Erythroblast (primary cell): ENCODE measurements at regions not wholly inside any gene's neighbourhood (a gene's known extent, or its start where the extent isn't known, plus 50 kb on each side); places are given as distances from the start of the nearest gene placed in this dataset.

Experiments used
- DNase-seq, 2 experiments: peaks; one replicate each; lab custom pipeline; 2025; lab: John Stamatoyannopoulos, UW
- GATA1 ChIP-seq: IDR thresholded peaks from 2 replicates; pipeline ENCODE4 v1.6.1; 2011; ENCODE audit warnings: low read depth, mild to moderate bottlenecking, control low read depth, low read length, moderate library complexity
- POLR2A ChIP-seq: IDR thresholded peaks from 2 replicates; pipeline ENCODE4 v1.6.1; 2011; ENCODE audit warnings: mild to moderate bottlenecking, low read length

GRCh38 chr2:215808996-215809395, 204.4 kb downstream of the MREG start:
- TF ChIP-seq POLR2A (no peak), GATA1 (no peak)
- DNase-seq = no peak

- DNase-seq = no peak
- TF ChIP-seq GATA1 = no peak
- TF ChIP-seq POLR2A = no peak
Observed at GRCh38 chr2:215808194-215808593, 205.2 kb downstream of the MREG start.

GRCh38 chr2:215805493-215805892, 207.9 kb downstream of the MREG start:
- TF ChIP-seq GATA1 (no peak), POLR2A (no peak)

DNA sequence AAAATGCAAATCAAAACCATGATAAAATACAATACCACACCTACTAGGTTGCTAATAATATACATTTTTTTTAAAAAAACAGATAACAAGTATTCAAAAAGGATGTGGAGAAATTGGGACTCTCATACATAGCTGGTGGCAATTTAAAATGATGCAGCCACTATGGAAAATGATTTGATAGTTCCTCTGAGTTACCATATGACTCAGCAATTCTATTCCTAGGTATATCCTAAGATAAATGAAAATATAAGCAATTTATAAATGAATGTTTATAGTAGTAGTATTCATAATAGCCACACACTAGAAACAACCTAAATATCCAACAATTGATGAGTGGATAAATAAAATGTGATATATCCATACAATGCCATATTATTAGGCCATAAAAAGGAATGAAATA, 210.2 kb downstream of the MREG start:
- no peak for DNase-seq
- TF ChIP-seq POLR2A (no peak), GATA1 (no peak)

More at GRCh38 chr2:215805493-215805892, 207.9 kb downstream of the MREG start:
- no peak for DNase-seq

DNA sequence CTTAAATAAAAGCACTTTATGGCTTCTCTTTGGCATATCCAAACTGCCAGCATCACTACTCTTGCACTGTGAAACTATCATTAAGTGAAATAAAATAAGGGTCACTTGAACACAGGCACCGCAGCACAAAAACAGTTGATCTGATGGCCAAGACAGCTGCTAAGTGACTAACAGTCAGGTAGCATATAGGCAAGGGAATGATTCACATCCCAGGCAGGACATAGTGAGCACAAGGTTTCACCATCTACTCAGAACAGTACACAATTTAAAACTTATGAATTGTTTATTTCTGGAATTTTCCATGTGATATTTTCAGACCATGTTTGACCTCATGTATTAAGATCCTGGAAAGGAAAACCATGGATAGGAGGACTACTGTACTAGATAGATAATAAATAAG, 214.2 kb downstream of the MREG start:
- DNase-seq = no peak
- TF ChIP-seq GATA1 (no peak), POLR2A (no peak)

- TF ChIP-seq POLR2A = no peak
- TF ChIP-seq GATA1 = no peak
- no peak for DNase-seq
Observed at GRCh38 chr2:215797676-215798075, 215.7 kb downstream of the MREG start.

DNA sequence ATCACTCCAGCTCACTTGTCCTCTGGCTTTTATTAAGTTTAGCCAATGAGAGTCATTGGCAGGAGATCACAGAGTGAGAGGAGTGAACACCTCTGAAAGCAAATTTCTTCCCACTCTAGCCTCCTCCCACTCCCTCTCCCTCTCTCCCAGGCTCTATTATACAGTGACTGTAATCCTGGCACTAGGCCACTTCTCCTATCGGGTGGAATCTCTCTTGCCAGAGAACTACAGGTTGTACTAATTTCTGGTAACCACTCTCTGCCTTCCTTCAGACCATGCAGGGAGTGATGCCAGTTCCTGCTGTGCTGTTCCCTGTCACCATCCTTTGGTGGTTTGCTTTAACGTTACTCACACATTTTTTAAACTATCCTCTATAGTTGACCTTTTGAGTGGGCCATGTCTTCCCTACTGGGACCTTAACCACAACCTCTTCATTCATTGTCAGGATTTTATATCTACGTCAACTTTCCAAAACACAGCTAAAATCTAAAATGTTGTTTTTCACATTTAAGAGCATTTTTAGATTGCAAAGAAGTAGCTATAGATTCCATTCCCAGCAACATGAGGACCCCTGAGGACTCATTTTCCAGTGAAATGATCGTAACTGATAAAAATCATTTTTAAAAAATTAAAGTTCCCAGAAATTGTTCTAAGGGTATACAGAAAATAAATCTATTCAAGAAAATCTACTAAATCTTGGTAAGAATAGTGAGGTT, 217.1 kb downstream of the MREG start:
- no peak for DNase-seq
- TF ChIP-seq GATA1 (no peak), POLR2A (no peak)

DNA sequence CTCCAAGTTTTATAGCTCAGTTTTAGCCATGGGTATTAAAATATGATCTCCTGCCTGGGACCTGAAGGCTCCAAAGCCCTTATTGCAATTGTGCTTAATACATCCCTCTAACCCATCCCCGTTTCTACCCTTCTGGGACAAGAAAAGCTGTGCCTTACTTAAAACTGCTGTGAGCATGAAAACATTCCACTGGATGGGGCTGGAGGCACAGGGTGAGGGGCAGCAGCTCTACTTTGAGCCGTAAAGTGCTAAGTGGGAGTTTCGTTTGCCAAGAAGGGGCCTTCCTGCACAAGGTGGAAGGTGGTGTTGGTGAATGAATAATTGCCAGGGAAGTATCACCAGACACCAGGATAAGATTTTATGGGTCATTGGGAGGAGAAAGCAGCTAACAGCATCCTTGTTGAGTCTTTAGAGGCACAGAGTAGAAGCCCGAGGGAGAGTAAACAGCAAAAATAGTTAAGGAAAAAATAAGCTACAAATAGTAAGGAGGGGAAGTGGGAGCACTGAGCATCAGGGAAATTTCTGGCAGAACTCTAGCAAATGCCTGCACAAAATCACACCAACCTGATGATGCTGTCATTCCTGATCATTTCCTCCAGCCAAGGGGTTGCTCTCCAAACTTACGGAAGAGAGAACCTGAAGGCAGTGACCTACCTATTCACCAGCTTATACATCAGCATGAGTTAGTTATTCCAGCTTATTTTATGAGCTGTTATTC, 218.4 kb downstream of the MREG start:
- TF ChIP-seq POLR2A = no peak
- TF ChIP-seq GATA1 = no peak
- DNase-seq = peak; percentile 9 to 12

DNA sequence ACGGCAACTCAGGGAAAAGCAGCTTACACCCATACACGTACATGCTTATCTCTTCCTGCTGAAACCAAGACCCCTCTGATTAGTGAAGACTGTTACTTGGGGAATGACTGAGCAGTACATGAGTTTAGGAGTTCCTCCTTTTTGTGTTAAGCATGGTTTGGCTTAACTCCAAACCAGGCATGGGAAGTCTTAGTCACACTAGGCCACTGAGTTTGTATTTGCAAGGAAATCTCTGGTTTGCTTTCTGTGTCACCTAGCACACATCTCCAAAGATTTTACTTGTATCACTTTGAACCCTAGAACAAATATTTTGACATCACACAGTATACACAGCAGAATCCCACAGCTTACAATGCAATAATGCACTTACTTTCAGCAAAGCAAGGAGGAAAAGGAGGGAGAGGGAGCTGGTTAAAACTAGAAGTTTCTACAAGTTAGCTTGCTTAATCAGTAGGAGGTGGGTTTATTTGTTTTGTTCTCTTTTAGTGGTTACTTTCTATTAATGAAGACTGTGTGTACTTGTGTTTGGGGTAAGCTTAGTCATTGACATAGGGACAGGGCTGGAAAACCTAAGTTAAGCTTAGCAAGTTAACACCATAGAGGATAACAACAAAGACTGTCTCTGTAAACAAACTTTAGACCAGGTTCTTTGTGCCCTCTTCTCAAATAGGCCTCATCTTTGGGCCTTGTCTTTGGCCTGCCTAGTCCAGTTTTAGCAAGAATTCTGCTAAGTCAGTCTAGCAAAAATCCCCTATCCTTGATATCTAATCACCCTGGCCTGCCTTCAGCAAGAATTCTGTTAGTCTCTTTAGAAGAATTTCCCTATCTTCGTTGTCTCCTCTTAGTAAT, 219.4 kb downstream of the MREG start:
- DNase-seq = peak; percentile 83 to 87
- TF ChIP-seq GATA1 (no peak), POLR2A (peak; percentile 19)

DNA sequence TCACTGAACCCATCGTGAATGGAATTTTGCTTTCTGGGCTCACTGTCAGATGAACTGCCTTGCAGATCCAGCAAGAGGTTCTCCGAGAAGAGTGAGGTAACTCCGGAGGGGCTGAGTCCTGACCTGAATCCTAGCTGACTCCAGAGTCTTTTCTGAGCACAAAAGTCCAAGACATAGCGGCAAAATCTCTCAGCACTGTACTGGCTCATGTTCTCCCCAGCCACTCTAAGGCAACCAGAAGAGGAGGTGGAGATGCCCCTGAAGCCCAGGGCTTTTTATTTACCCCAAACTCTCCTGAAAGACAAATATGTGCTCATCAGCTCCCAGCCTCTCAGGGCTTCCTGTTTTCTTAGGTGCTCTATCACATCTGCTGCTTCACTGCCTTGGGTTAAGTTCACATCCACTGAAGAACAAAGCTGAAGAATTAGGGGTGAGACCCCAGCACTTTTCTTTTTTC, 221.8 kb downstream of the MREG start:
- TF ChIP-seq POLR2A (no peak), GATA1 (no peak)
- no peak for DNase-seq

DNA sequence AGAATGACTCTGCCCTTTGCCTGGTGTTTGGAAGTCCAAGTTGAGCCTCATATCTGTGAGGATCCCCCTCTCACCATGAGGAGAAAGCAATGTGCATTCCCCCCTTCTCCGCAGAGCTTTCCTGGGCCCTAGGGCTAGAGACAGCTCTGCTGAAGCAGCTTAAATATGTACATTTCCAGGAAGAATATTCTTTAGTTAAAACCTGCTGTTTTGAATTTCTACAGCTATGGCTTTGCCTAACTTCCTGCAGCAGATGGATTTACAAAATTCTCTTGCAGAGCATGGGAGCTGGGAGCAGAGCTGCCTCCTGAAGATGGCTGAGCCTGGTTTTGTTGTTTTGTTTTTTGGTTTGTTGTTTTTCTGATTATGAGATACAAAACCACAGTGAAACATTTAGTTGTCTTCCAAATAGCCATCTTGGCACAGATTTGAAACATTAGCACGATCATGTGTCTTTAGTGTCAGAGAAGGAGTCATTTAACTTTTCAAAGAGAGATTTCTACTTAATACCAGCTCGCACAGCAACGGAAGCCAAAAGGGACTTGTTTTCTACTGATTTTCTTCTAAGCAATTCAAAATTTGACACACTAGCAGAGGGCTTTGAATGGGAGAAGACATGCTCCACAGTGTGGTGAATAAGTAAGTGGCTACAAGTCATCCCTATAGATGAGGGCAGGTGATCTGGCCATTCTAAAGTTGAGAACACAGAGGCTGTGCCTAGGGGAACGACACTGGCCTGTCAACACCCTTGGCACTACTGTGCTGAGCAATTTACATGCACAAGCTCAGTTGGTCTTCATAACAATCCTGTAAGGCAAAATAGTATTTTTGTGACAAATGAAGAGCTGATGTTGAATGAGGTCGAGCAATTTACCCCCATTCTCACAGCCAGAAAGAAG, 222.6 kb downstream of the MREG start:
- TF ChIP-seq GATA1 (no peak), POLR2A (no peak)
- DNase-seq = no peak

GRCh38 chr2:215787565-215788178, 225.7 kb downstream of the MREG start:
- DNase-seq = peak; percentile 22 to 32
- TF ChIP-seq POLR2A = no peak
- no peak for TF ChIP-seq GATA1

DNA sequence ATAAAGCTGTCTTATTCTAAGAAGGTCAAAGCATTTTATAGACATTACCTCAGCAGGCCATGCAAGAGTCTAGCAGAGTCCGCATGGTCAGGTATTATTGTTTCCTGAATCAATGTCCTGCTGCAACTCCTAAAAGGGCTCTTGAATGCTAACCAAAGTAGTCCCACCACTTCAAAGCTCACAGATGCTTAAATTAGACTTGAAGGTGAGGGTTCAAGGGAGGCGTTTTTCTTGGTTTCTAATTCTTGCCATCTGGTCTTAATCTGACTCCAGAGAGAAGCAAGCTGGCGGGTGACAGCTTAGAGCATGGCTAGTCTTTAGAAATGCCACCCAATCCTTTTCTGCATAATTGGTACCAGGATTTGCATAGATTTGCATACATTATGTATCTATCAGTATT, 226.3 kb downstream of the MREG start:
- TF ChIP-seq POLR2A = no peak
- no peak for TF ChIP-seq GATA1
- no peak for DNase-seq
